Nucleus accumbens (tissue), 56 donors: ENCODE measurements at regions not wholly inside any gene's neighbourhood (a gene's known extent, or its start where the extent isn't known, plus 50 kb on each side); places are given as distances from the start of the nearest gene placed in this dataset.

Experiments used
- DNase-seq, 56 donors: peaks; one replicate each; lab custom pipeline; 2025; lab: John Stamatoyannopoulos, UW

DNA sequence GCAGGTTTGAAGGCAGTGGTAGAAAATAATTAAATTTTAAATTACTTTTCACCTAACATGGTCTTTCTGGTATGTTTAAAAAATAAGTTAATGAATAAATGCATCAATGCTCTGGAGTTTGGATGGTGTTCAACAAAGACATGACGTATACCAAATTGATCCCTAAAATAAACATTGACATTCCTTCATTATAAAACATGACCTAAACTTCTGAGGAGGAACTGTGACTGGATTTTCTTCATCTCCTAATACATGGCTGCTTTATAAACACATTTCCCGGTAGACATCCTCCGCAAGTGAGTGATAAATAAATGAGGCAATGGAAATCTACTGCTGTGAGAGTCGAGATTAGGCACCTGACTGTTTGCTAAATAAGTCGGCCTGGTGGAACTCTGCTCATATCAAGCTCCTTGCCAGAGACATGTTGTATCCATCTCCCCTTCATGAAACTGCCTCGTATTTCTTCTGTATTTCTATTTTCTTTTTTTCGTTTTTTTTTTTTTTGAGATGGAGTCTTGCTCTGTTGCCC, 362.3 kb downstream of the RNF144A start:
- no peak for DNase-seq

GRCh38 chr2:7280790-7281189, 363.6 kb downstream of the RNF144A start:
- no peak for DNase-seq

DNA sequence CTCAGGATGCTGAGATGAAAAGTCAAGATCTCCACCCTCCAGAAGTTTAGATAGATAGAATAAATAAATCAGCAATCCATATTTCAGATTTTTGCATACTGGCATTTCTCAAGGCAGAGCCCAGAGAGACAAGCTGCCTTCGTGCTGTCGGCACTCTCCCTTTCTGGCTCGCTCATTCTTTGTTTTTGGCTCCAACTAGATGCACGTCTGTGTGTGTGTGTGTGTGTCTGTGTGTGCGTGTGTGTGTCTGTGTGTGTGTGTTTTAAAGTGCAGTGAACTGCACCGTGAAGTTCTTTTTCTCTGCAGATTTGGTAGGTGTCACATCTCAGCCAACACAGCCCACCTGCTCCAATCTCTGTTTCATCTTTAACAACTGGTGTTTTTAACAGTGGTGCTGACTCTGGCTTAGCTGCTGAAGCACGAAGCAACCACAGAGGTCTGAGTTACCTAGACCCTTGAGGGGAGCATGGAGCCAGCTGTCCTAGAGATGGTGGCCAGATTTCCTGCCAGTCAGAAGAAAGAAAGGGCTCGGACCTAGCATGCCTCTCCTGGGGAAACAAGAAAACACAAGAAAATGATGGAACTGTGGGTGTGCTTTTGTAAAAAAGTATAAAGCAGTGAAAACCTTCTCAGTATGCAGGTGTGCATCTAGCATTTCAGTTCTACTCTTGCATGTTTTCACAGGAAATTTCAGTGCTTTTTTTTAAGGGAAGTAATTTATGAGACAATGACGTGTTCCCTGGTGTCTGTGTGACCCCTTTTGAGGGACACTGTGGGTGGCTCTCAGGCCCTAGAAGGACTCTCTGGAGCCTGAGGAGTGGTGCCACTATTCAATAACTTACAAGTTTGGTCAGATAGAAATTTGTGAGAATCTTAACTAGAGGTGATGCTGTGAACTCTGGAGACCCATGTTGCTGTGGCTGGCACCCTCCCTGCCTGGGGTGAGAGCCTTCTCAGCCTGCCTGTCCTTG, 364.3 kb downstream of the RNF144A start:
- no peak for DNase-seq

DNA sequence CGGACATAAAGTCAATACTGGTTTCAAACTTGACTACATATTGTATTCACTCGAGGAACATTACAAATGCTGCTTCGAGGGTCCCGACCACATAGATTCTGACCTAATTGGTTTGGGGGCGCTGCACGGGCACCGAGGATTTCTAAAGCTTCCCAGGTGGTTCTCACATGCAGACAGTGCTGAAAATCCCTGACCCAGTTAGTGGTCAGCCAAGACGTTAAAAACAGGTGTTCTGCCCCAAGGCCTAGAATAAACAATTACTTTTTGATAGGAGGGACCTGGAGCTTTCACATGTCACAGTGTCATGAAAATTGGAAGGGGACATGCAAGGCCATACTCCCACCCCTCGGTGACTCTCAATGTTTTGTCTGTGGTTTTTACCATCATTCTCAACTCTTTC, 368.9 kb downstream of the RNF144A start:
- no peak for DNase-seq

DNA sequence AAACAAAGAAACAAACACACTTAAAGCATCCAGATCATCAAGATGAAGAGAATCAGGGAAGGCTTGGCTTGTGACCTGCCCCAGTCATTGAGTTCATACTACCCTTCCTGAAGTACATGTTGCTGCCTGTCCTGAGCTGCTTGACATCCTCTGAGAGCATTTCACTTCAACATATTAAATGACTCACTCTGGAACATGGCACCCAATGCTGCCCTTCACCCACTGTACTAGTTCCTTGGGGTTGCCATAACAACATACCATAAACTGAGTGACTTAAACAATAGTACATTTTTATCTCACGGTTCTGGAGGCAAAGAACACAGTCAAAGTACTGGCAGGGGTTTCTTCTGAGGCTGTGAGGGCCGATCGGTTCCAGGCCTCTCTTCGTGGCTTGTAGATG, 371.3 kb downstream of the RNF144A start:
- no peak for DNase-seq

GRCh38 chr2:7289697-7290096, 372.5 kb downstream of the RNF144A start:
- no peak for DNase-seq

DNA sequence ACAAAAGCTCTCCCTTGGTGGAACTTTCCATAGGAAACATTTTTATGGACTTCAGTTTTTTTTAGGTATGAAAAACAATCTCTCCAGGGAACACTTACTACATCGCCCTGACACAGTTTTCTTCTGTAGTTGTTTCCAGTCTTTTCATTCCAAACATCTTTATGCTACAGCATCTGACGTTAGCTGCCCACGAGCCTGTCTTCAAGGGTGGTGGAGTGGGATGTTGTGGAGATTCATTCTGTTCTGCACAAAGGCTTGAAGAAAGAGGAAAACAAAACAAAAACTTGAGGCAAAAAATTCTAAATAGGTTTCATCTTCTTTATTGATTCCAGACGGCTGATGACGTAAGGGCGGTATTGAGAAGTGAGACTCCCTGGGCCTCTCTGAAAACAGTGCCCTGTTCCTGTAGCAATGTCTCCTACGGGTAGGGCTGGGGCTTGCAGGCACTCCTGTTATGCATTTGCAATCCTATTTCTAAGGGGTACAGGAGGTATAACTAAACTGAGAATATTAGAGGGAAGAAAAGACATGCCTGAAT, 375.0 kb downstream of the RNF144A start:
- DNase-seq: no peak

DNA sequence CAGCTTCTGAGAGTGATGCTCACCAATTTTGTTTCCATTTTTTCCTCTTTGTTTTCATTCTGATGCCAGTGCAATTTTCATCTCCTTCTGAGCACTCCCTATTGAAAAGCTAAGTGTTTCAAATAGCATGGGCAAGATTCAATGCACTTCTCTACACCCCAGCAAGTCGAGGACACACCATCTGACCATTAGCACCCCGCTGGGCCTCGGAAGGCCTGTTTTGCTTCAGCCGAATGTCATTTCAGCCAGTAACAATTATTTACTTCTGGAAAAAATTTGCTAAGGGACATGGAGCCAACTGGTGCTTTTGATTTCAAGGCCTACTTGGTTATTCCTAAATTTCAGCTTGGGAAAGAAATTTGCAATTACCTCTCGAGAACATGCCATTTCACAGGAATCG, 392.4 kb downstream of the RNF144A start:
- no peak for DNase-seq

DNA sequence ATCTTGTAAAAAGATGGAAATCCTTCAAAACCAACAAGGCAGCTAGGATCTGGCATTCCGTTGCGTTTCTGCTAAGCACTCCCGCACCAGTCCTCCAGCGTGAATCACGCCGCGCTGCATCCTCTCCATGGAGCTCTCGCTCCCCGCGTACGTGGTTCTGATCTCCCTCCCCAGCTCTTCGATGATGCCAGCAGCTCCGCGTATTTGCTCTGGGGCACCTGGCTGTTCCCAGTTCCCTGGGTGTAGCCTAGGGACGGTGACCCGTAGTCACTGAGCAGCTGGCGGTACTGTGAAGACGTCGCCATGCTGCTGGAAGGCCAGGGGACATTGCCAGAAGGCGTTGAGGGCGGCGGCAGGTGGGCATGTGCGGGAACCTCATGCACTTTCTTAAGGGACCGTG, 407.5 kb downstream of the RNF144A start:
- no peak for DNase-seq

DNA sequence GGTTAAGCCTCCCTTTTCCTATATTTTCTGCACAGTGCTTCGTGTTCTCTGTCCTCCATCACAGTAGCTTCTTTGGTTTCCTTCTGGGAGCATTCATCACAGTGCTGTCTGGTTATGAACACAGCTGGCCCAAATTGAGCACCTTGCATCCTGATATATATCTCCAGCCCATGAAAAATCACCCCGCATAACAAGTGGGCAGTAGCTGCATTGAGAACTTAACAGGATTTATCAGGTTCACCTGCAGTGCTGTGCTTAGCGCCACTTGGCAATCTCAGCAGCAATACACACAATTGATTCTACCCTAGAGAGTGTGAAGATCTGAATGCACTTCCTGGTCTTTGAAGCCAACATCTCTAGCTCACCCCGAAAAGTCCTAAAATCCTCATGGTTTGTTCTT, 408.0 kb downstream of the RNF144A start:
- DNase-seq: no peak

DNA sequence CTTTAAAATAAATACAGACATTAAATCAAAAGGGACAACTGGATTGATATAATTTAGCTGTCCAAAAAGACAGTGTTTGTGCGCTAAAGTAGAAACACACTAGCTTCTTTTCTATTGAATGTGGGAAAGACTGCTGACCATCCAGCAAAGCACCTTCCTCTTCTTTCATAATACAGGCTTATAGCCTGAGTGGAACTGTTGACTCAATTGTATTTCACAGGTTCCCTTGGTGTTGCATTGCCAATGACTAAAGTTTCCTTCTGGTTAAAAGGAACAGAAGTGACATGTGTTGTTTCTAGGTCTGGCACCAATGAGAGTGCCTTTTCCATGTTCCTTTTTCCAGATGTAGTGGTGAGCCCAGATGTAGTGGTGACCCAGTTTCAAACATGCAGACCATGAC, 412.3 kb downstream of the RNF144A start:
- DNase-seq: no peak

DNA sequence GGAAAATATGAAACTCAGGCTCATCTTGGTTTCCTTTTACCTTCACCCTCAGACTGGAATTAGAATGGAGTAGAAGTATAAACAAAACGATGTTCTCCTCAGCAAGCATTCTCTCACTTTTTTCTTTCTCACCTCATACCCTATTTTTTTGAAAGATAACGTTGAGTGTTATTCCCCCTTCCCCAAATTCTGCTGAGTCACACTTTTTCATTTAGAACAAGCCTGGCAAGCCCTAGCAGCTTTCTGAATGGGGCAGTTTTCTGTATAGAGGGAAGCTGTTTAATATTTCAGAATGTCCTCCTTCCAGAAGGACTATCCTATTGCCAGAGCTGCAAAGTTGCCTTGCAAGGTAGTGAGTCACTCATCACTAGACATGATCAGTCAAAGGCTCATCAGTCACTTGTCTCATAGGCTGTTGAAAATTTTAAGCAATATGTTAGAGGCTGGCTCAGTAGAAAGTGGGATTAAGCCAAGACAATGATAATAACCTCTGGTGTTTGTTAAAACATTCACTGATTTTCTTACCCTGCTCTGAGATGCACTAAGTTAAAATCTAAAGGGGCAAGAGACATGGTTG, 416.1 kb downstream of the RNF144A start:
- no peak for DNase-seq

DNA sequence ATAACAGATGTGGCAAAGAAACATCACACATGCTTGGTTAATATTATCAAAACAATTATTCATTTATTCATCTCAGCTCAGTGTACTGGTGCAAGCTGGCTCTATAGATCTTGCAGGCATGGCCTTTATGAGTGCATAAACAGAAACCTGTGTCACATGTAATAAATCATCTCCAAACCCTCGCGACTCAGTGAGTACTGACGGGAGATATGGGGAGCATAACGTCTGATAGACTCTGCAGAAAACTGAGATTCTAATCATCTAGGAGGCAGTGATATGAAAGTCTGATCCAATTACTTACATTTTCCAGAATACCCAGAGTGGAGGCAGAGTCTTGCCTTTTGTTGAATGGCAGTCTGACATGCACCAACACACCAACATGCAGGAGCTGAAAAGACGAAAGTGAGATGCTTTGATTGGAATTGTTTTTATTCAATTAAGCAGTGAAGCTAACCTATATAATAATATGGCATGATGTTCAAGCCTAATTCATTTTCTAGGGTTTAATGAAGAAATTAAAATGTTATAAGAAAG, 416.8 kb downstream of the RNF144A start:
- DNase-seq: no peak

GRCh38 chr2:7338961-7339360, 421.7 kb downstream of the RNF144A start:
- DNase-seq: no peak

DNA sequence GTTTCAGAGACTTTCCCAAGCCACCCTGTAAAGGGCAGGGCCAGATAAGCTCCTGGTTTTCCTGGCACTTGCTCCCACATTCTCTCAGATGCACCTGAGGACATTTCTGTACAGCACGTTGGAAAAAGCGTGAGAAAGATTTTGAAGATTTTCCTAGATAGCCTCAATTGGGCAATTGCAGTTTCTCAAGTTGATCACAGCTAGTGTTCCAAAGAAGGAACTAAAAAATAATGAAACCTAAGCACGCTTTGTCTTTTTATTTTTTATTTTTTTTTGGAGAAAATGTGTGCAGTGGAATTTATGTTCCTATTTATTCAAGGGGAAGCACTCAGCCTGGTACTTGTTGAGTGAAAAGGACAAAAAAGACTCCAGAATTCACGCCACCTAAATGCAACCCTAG, 429.1 kb downstream of the RNF144A start:
- no peak for DNase-seq

GRCh38 chr2:7348761-7349160, 431.5 kb downstream of the RNF144A start:
- no peak for DNase-seq

DNA sequence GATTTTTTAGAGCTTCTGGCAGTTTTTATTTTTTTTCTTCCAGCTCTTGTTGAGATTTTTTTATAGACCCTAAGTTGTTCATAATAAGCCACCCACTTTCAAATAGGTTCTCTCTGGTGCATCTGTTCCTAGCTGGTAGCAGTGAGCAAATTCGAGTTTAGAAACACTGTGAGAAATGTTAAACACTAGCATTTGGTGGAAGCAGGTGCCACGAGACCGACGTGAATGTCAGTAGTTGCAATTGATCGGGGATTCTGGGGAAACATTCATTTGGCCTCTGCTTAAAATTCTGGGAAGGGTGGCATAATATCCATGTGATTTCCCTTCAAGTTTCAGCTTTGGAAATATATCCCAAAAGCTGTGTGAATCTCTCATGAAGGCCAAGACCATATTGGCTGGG, 435.0 kb downstream of the RNF144A start:
- no peak for DNase-seq

DNA sequence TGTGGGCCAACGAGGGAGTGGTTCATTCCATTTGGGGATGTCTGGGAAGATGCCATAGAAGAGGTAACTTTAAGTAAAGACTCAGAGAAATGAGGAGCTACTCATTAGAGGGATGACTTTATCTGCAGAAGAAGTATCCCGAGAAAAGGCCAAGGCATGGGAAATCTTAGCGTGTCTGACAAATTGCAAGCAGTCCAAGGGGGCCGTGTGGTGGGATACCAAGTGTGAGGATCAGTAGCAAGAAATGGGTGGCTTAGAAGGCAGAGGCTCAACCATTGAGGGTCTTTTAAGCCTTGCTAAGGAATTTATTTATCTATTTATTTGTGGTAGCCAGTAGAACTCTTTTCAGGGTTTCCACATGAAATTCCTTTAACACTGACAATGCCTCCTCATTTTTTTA, 436.4 kb downstream of the RNF144A start:
- DNase-seq: no peak

DNA sequence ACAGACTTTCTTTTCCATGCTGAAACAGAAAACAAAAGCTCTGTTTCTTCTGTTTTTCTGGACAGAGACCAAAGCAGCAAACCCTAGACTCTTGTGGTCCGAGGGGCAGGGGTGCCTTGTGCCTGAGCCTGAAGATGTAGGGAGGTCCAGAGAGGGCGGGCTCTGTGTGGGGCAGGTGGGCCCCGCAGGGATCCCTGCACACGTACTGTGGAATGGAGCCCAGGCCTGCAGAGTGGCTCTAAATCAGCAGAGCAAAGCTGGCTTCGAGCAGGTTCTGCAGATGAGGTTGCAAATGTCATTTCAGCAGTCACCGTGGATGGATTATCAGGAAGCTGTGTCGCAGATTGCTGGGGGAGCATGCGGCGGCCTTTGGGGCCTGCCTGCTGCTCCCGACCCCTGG, 438.6 kb downstream of the RNF144A start:
- no peak for DNase-seq

DNA sequence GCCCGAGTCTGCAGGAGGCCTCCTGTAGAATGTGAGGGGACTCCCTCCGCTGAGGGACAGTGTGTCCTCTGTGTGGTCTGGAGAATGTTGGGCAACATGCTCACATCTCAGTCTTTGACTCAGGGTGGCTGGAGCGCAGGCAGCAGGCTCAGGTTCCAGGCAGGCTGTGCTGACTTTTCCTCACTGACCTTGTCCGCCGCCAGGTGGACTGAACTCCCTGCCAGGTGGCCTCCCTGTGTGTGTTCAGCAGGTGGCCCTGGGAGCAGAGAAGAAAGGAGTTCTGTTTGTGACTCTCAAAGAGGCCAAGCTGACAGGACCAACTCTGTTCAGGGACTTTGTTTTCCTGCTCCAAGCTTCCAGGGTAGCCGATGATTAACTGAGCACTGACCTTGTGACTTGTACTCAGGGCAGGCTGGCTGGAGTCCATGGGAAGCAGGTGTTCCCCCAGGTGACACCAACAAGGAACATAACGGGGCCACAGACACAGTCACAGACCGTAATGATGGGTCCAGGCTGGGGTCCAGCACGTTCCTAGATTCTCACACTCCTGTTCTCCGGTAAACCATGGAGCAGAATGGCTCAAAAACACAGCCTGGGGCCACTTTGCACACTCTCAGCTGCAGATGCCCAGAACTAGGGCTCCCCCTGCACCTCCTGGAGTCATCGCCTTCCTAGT, 439.8 kb downstream of the RNF144A start:
- no peak for DNase-seq

- DNase-seq: no peak
These were observed 440.8 kb downstream of the RNF144A start for GRCh38 chr2:7357993-7358392.
